Kidney capillary endothelial cell (primary cell): ENCODE measurements at regions not wholly inside any gene's neighbourhood (a gene's known extent, or its start where the extent isn't known, plus 50 kb on each side); places are given as distances from the start of the nearest gene placed in this dataset.

Source experiments
- DNase-seq: peaks from one replicate; pipeline ENCODE4 v3.0.0-alpha.2; 2018; ENCODE audit warnings: low spot score

DNA sequence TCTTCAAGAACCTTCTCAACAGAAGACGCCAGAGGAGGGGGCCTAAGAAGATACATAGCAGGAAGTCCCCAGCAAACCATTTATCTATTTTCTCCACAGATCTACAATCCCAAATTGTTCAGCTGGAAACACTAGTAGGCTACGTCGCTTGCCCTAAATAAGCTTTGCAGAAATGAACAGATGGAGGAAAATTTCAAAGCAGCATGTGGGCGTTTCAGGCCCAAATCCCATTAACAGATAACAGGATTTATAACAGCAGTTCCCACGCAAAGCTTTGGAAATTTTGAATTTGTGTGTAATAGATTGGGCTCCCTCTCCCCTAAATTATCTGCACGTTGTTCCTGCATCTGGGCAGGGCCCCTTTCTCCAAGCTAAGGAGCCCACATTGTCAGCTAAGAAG, 60.6 kb upstream of the FRMD4A start:
- no peak for DNase-seq

DNA sequence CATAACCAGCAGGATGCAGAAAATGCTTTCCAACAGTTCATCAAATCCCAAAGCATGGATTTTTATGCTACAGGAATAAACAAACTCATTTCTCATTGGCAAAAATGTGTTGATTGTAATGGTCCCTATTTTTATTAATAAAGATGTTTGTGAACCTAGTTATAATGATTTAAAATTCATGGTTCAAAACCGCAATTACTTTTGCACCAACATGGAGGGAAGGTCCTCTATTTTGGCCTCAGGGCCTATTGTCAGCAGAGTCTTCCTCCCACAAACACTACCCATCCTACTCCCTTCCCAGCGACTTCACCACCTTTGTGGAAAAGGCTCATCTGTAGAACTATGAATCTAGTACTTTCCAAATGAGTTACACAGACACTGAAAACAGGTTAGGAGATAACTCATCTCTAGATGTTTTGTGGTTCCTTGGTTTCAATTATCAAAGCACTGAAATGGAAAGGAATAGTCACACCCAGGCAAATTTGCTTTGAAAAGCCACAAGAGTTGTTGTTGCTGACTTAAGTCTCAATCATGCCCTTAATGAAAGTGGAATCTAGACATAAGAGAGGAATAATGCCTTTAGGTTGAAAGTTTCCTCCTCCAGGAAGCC, 59.4 kb upstream of the FRMD4A start:
- DNase-seq = no peak

DNA sequence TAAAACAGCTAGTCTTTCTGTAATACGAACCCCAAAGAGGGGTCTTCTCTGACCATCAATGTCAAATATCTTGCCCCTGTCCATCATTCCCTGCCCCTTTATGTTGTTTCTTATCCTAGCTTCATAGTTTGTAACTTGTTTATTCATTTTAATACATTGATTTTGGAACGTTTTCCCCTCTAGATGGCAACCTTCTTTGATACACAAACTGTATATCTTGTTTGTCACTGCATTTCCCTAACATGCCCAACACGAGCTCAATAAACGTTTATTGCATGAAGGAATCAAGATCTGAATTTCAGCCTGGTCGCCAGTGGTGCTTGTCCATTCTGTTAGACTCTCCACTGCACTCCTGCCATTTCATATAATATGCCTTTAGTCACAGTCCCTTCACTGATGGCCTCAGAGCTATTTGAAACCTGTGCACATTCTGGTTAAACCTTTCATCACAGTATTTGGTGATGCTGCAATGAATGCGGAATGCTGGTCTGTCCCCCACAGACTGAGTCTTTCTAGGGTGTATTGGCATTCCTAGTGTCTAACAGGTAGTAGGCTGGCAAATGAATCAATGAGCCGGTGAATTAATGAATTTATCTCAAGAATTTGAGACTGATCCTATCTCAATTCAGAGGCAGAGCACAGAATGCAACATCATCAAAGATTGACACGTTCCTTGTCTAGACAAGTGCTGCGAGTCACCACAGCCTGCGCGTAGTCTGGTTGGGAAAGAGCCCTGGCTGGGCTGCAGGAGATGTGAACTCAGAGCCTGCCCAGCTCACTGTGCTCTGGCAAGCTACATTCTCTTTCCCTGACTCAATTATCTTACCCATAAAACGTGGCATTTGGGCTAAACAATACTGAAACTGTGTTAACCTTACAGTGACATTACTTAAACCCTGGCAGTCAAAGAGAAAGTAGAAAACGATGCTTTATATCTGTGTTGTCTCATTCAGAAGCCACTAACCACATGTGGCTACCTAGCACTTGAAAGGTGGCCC, 55.2 kb upstream of the FRMD4A start:
- peak; percentile 22 for DNase-seq

DNA sequence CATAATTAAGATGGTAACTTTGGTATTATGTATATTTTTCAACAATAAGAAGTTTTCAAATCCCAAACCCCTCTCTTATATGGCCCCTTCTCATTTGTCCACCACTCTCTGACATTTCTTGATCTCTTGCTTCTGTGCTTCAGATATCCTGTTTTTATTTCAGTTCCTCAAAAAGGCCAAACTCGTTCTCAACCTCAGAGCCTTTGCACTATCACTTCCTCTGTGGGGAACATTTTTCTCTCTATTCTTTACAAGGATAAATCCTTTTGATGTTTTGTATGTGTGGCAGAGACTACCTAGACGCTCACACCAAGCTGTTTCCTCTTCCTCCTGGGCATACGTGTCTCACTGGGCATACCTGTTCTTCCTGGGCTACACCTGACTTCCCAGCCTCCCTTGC, 54.2 kb upstream of the FRMD4A start:
- DNase-seq = no peak

DNA sequence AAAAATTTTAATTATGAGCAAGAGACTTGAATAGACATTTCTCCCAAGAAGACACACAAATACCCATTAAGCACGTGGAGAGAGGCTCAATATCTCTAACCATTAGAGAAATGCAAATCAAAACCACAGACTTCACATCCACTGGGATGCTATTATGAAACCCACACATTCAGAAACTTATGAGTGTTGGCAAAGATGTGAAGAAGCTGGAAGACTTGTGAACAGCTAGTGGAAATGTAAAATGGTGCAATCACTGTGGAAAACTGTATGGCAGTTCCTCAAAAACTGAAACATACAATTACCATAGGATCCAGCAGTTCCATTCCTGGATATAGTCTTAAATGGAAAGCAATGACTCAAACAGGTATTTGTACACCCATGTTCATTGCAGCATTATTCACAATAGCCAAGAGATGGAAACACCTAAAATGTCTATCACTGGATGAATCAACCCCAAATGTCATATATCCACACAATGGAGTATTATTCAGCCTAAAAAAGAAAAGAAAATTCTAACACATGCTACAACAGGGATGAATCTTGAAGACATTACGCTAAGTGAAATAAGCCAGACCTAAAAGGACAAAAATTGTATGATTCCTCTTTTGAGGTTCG, 53.5 kb upstream of the FRMD4A start:
- no peak for DNase-seq

DNA sequence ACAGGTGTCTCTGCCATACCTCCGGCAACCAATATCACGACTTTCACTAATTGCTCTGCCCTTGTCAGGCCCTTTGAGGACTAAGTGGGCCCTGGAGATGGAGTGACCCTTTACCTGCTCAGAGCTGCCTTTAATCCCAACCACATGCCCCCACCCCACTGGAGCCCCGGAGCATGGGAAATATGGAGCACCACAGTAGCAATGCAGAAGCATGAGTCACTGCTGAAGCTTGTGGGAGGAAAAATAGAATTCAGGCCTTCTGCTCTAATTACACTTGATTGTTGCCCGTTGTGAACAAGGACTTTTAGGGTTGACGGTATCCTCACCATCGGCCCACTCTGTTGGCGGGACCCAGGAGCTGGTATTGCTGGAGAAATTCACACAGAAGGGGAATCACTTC, 52.5 kb upstream of the FRMD4A start:
- no peak for DNase-seq

DNA sequence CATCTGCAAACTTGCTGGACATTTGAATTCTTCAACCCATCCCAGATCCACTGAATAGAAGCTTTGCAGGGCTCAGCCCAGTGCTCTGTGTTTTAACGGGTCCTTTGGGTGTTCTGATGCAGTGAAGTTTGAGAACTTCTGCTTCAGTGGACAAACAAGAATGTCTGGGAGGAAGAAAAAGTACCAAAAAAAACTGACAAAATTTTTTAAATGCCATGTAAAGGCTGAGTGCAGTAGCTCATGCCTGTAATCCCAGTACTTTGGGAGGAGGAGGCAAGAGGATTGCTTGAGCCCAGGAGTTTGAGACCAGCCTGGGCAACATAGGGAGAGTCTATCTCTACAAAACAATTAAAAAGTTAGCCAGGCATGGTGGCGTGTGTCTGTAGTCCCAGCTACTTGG, 51.8 kb upstream of the FRMD4A start:
- no peak for DNase-seq

DNA sequence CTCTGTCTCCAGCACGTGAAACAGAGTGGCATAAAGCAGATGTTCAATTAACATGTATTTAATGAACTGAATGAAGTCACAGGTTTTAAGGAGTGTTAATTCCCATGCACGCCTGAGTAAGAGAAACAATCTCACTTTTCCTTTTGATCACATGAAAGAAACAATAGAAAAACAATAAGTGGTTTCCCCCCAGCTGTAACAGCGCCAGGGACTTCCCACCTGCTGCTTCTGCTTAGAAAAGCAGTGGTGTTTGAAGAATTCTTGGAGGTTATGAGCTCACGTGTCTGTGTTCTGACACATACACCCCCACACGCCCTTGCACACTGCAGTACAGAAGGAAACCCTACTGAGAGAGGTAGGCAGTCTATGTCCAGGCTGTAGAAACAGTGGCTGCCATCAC, 51.3 kb upstream of the FRMD4A start:
- no peak for DNase-seq

DNA sequence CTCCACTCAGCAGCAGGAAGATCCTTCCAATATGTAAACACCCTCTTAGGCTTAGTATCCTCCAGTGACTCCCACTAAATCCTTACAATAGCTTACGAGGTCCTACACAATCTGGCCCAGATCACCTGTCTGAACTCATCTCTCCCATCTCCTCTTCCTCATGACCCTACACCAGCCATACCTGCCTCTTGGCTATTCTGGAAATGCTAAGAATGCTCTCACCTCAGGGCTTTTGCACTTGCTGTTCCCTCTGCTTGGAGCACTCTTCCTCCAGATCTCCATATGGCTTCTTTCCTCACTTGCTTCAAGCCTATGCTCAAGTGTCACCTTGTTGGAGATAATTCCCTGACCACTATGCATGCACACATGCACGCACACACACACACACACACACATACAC, 50.8 kb upstream of the FRMD4A start:
- no peak for DNase-seq

DNA sequence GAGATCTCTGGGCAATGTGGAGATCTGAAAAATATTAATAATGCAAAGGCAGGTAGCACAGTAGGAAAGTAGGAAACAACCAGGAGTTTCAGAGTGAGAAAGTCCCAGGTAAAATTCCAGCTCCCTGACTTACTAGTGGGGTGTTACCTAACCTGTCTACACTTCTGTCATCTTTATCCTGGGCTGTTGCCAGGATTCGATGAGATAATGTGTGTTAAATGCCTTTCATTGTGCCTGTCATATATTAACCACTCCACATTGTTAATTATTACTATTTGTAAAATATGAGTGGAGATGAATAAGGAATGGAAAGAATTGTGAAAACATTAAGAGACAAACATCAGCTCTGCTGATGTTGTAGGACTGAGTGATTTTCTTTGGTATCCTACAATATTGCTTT, 50.0 kb upstream of the FRMD4A start:
- no peak for DNase-seq
